Epidermal melanocyte (primary cell): ENCODE measurements at regions not wholly inside any gene's neighbourhood (a gene's known extent, or its start where the extent isn't known, plus 50 kb on each side); places are given as distances from the start of the nearest gene placed in this dataset.

Source experiments
- DNase-seq: peaks from one replicate; pipeline ENCODE4 v3.0.0; 2011; ENCODE audit warnings: low spot score; ENCODE audit not compliant: insufficient read length

- no peak for DNase-seq
These were observed 363.9 kb downstream of the PREX1 start for GRCh38 chr20:48463916-48464315.

DNA sequence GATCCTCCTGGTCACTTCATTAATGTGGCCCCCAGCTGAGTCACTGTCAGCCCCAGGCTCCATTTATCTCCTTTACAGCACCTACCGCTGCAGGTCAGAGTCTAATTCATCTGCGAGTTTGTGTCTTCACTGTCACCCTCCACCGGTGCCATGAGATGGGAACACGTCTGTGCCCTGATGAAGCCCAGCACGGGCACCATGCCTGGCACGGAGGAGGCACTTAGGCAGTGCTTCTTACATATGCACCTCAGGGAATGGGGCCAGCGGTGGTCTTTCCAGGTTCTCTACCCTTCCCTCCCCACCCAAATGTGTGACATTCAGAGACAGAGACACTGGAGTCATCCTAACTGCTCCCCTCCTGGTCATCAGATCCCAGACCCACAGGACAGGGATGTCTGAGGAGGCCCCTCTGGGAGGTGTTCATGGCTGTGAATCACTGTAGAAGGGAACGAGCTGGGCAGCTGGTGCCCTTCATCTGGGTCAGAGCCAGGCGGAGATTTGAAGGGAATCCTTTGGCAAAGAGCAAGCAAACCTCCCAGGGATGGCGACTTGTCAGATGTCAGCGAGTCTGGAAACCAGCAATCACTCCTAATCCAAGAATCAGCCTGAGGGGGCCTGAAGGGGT, 364.6 kb downstream of the PREX1 start:
- no peak for DNase-seq

- DNase-seq = no peak
These were observed 366.1 kb downstream of the PREX1 start for GRCh38 chr20:48461735-48462119.

- DNase-seq = no peak
These were observed 366.6 kb downstream of the PREX1 start for GRCh38 chr20:48461091-48461734.

- no peak for DNase-seq
These were observed 367.1 kb downstream of the PREX1 start for GRCh38 chr20:48460681-48461080.

GRCh38 chr20:48459722-48460395, 367.9 kb downstream of the PREX1 start:
- DNase-seq = no peak

DNA sequence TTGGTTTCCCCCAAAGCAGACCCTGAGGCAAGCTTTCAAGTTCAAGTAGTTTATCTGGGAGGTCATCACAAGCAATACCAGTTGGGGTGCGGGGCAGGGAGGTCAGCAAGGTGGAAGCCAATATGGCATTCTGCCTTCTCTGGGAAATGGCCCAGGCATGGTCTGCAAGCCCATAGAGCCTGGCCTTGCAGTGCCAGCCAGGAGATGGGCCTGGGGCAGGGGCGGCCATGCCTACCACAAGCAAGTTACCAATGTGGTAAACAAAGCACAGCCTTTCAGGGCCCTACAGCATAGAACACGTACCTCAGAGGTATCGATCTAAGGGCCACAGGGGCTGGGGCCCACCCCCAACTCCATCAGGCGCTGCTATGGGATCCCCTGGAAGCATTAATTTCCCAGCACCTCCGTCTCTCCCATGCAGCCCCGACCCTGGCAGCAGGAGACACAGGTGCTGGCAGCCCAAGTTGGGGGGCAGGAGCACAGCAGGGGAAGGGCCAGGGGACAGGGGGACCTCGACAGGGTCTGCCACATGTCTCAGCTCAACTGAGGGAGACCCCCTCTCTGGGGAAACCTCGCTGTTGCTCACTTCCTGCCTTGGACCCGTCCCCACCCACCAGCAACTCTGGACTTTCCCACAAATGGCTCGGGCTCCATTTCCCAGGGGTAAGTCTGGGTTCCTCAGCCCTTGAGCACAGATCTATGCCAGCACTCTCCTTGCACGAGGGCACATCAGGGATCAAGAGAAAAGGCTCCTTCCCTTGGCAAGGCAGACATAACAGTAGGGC, 369.0 kb downstream of the PREX1 start:
- DNase-seq = no peak

DNA sequence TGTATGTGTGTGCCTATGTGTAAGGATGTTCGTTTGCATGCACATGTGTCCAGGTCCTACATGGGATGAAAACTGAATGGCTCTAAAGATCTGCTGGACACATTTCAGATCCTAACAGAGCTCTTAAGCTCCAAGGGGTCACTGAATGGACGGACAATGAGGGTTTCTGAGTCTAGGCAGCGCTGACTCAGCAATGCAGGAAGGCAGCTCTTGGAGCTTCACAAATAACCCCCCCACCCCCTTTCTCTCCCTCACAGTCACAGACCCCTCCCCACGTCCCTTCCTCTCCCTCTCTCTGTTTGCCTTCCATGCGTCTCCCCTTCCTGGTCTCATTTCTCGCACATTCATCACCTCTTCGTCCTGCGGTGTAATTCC, 369.8 kb downstream of the PREX1 start:
- DNase-seq = no peak

- DNase-seq = no peak
These were observed 370.4 kb downstream of the PREX1 start for GRCh38 chr20:48457193-48458002.

- DNase-seq = no peak
These were observed 371.2 kb downstream of the PREX1 start for GRCh38 chr20:48456366-48457192.

GRCh38 chr20:48455651-48456365, 372.0 kb downstream of the PREX1 start:
- no peak for DNase-seq

DNA sequence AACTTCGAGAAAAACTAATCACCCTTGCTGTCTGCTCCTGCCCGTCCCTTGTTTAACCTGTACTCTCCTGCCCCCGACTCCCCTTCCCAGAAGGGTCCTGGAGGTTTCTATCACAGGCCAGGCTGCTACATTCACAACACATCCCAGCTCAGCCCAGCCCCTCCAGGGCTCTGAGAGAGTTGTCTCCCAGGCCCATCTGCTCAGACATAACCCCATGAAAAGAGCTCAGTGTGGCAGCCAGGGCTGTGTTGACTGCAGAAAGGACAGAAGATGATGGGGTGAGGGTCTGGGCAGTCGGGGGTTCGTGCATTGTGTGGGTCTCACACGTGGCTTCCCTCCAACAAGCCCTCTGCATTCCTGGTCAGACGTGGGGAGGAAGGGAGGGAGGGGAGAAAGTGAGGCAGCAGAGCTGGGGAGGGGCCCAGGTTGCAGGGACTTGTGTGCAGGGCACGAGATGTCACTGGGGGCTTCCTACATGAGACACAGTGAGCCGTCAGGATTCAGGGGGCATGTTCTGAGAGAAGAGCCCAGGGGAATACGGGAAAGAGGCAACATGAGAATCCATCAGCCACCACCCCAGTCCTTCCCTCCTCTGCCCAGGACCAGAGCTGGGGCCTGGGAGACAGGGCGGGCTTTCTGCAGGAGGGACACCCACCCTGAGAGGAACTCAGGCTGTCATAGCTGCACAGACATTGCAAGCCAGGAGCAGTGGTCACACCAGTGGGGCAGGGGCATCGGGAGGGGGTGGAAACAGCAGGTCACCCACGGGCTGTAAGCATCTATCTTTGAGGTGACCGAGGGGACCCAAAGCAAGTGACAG, 372.9 kb downstream of the PREX1 start:
- no peak for DNase-seq

DNA sequence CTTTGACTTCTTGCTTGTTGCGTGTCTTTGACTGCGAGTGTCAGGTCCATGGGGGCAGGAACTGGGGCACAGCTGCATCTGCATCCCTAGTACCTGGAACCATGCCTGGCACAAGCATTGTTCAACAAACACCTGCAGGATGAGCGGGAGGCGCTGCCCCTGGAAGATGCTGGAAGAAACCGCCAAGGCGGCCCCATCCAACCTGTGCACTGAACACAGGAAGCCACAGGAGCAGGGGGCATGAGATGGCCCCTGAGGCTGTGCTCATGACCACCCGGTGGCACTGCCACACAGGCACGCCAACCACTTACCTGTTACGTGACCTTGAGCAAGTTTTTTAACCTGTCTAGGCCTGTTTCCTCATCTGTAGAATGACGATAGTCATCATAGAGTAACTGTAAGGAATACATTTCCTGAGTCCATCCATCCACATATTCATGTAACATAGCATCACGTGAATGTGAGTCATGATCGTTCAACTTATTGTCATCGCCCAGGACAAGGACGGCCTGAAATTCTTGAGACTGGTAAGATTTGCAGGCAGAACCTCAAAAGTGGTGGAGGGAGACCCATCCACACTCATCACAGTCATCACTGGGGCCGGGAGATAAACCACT, 374.2 kb downstream of the PREX1 start:
- no peak for DNase-seq

- DNase-seq = no peak
These were observed 376.4 kb downstream of the PREX1 start for GRCh38 chr20:48451401-48451800.

DNA sequence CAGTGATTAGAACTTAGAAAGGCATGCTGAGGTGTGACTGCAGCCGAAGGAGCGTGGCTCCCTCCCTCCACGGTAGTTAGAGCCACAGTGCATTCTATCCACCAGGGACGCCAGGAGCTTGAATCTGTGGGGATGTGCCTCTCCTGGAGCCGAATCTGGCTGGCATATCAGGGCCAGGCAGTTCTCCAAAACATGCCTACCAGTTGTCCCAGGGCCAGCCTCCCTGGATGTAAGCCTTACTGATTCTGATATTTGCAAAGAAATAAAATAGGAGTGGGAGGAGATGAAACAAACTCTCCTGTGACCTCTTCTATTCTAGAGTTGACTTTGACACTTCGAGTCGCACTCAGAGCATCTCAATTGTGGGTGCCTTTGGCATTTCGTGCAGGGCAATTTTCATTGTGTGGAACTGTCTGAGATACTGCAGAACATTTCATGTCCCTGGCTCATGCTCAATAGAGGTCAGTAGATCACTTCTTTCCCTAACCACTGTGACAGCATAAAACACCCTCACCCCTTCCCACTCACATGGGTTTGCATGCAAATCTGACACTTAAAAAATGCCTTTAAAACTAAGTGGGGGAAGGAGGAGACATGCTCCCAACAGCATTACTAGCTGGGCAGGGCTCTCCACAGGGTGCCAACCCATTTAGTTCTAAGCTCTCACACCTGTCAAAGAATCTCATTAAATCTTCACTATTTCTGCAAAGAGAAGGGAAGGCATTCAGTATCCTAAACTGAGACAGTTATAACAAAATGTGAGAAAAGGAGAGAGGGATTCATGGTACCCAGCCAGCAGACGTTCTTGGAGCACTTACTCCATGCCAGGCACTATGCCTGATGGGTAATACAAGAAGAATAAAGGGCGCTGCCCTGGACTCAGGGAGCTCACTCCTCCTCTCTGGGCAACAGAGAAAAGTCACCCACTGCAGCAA, 378.9 kb downstream of the PREX1 start:
- DNase-seq = no peak

GRCh38 chr20:48447456-48447855, 380.3 kb downstream of the PREX1 start:
- DNase-seq = no peak

DNA sequence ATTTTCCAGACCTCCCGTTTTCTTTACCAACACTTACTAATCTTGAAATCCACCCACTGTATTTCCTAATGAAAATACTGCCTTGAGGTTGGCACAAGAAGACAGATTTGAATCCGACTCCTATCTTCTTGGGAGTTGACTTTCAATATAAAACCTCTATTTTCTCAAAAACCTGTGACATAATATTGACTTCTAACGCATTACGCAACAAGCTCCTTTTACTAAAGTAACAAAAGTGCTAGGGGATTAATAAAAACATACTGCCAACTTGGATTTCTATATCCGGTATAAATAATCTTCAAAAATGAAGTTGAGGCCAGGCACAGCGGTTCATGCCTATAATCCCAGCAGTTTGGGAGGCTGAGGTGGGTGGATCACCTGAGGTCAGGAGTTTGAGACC, 382.0 kb downstream of the PREX1 start:
- no peak for DNase-seq
